ENCODE measurements at regions not wholly inside any gene's neighbourhood (a gene's known extent, or its start where the extent isn't known, plus 50 kb on each side); places are given as distances from the start of the nearest gene placed in this dataset.
A peak's percentile ranks its signal among the peaks of the same experiment; 100 is the strongest.

DNA sequence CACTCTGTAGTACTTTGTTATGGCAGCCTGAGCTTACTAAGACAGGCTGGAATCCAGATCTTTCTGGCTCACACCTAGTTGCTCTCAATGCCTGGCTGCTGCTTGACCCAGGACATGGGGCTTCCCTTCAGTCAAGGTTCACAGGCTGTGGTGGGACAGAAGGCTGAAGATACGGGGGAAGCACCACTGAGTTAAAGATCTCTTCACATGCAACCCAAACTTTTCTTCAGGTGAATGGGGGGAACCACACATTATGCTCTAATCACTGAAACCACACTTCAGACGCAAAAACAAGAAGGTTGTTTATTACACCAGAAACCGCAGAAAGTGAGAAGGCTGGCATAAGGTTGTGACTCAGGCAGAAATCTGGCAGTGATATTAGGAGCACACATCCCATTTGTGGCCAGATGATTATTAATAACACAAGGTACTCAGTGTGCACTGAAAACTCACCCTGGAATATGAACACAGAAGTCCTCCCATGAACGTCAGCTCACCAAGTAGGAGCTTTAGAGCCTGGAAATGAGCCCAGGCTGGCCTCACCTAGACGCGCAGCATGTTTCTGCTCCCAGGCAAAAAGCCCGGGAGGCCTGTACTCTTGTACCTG is 230.5 kb upstream of the CHRNA7 start:
- no peaks in the 10 kb centered on the region for H3K9me3 Mint-ChIP-seq
- ATAC-seq = no peak
- no peaks in the 10 kb centered on the region for H3K36me3 Mint-ChIP-seq
- no peak for DNase-seq (ENCODE audit: low spot score in 2 of 2)
- no peak overlapping the region for H3K27ac Mint-ChIP-seq

DNA sequence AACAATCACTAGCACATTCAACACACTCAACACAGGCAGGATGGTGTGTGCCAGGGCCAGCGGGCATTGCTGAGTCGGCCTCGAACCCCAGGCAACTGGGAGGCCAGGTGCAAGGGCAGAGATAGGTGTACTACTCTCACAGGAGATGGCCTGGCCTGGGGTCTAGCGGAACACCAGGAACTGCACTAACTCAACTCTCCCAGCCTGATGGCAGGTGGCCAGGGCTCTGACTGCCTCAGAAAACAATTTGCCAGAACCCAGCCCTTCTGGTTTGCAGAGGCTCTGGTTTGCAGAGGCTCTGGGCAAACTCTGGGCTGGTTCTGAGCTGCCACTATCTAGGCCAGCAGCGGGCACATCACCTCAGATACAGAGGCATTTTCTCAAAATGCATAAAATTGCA is 229.2 kb upstream of the CHRNA7 start:
- H3K27ac Mint-ChIP-seq = no peak overlapping the region
- no peaks in the 10 kb centered on the region for H3K9me3 Mint-ChIP-seq
- H3K36me3 Mint-ChIP-seq = no peaks in the 10 kb centered on the region
- no peak for ATAC-seq
- DNase-seq (ENCODE audit: low spot score in 2 of 2) = no peak

DNA sequence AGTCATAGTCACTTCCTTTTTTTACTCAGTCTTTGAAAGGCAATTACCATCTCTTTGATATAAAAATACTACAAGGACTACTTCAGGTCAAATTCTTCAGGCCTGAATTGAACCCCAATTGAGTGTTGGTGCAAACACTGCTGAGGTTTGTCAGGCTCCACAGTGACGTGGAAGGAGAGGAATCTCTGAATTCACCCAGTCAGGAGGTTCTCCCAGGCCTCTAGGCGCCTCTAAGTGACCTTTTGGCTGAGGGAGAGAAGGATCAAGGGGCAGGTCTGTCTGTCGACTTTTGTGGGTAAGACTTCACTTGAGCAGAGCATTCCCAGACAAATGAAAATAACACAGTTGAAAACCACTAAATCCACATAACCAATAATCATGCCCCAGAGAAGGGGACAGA is 227.6 kb upstream of the CHRNA7 start:
- no peaks in the 10 kb centered on the region for H3K36me3 Mint-ChIP-seq
- ATAC-seq (no peak), DNase-seq (ENCODE audit: low spot score in 2 of 2) (no peak)
- no peak overlapping the region for H3K27ac Mint-ChIP-seq
- H3K9me3 Mint-ChIP-seq = no peaks in the 10 kb centered on the region

DNA sequence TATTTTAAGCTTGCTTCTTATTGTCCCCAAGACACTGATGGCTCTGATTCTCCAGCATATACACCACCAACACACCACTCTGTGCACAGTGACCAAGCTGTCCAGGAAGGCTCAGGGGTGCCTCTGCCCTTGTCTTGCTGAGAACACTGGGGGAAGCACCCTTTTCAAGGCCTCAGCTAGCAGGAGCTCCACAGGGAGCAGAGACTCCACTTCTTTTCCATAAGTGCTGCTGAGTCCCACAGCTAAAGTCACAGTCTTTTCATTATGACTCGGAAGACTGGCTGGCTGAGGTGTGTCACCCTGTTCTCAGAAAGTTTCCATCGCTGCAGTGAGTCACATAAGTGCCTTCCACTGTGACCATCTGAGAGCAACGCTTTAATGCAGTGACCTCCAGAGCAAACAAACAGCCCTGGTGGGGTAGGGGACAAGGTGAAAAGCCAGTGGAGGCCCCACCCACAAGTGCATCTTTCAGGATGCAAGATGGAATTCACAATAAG is 226.9 kb upstream of the CHRNA7 start:
- no peaks in the 10 kb centered on the region for H3K36me3 Mint-ChIP-seq
- H3K27ac Mint-ChIP-seq = no peak overlapping the region
- ATAC-seq (peak; percentile 81 to 83), DNase-seq (ENCODE audit: low spot score in 2 of 2) (peak in 1 of 2 donors; percentile 6)
- H3K9me3 Mint-ChIP-seq = no peaks in the 10 kb centered on the region

DNA sequence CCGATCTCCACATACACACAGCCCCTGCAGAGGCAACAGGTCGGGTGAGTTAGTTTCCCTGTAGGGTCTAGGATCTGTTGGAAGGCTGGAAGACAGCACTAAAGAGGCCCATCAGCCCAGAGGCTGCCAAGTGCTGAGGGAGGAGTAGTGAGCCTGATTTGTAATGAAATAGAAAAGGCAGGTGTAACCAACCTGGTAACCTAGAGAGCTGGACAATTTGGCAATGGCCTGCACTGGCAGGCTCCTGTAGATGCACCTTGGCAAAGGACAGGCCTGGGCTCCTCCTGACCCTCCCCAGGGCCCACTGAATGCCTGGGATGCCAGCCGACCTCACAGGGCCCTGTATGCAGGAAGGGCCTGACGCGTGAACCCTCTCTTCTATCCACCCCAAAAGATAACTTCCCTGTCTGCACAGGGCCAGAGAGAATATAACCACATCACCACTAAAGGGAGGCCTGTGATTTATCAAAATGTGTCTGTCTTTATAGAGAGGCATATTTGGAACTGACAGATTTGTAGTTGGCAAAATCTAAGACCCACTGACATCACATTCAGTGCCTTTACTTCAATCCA is 225.1 kb upstream of the CHRNA7 start:
- no peak for DNase-seq (ENCODE audit: low spot score in 2 of 2)
- ATAC-seq = no peak
- H3K36me3 Mint-ChIP-seq = no peaks in the 10 kb centered on the region
- H3K27ac Mint-ChIP-seq = no peak overlapping the region
- no peaks in the 10 kb centered on the region for H3K9me3 Mint-ChIP-seq

DNA sequence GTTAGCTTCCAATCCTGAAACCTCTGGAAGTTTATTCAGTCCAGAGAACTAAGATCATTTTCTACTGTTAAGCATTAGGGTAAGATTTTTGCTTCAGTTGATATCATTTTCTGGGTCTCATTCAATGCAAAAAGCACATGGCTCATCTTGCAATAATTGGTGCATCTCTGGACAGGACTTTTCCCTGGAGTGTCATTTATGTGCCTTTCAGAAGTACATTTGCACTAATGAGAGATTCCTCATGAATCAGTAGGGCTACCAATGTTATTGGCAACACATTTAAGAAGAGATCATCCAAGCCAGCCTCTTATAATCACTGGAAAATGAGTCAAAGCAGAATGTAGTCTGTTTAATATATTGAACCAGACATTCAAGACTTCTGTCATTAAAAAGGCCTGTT is 224.2 kb upstream of the CHRNA7 start:
- DNase-seq (ENCODE audit: low spot score in 2 of 2) (no peak), ATAC-seq (no peak)
- Mint-ChIP-seq H3K9me3 (no peaks in the 10 kb centered on the region), H3K27ac (no peak overlapping the region), H3K36me3 (no peaks in the 10 kb centered on the region)

DNA sequence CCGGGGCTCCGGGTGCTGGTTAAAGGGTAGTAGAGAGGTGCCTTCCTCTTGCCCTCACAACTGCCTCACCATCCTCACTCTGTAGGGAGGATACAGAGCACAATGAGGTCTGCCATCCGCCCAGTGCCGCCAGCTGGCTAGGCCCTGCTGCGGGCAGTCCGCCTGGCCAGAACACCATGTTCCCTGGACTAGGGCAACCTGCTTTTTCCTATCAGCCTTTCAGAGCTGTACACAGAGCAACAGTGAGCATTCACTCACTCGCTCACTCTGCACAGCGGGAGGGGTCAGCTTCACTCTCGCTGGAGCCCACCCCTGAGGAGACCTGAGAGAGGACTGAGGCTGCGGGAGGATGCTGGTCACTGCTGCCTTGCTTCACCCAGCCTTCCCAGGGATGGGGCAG is 218.7 kb upstream of the CHRNA7 start:
- DNase-seq (ENCODE audit: low spot score in 2 of 2) (no peak), ATAC-seq (no peak)
- Mint-ChIP-seq H3K9me3 (no peaks in the 10 kb centered on the region), H3K27ac (no peak overlapping the region), H3K36me3 (no peaks in the 10 kb centered on the region)

DNA sequence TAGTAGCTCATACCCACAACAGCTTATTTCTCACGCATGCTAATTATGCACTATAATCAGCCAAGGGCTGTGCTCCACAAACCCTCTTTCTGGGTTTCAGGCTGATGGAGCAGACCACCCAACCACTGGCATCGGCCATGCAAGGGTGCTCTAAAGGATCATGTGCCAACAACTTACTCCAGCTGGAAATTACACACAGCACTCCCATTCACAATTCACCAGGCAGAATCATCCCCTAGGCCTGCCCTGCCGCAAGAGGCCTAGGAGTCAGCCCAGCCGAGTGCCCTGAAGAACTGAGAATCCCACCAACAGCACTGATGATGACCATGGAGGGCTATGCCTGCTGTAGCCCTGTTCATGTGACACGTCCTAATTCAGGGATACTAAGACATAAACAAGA is 216.2 kb upstream of the CHRNA7 start:
- no peaks in the 10 kb centered on the region for H3K36me3 Mint-ChIP-seq

DNA sequence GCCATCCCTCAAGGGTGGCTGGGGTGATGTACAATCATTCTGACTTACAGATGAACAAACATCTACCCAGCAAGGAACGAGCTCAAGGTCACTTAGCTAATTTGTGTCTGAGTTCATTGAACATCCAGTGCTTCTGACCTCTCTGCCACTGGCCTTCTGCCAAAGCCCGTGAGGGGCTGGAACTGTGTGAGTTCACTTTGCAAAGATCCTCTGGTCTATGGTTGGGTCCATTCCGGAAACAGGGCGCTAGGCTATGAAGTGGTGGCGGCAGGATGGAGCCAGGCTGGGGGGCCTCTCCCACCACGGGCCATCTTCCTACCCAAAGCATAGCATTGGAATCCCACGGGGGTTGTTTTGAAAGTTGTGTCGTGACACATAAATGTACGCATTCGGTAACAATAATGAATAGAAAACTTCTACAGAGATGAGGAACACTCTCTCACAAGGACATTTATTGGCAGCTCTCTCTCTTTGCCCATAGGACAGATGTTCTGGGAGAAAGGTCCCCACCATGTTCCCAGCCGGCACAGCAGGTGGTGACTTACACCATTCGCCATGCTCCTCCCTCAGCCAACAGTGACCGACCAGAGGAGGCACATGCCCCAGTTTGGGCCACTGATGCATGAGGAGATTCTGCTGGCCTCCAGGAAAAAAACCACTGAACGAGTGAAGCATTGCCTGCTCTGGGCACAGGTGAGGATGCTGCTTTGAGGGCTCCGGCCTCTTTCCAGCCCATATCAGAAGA is 214.7 kb upstream of the CHRNA7 start:
- Mint-ChIP-seq H3K27ac (no peak overlapping the region), H3K36me3 (no peaks in the 10 kb centered on the region), H3K9me3 (no peaks in the 10 kb centered on the region)
- no peak for DNase-seq (ENCODE audit: low spot score in 2 of 2)
- ATAC-seq = no peak

More for the DNA sequence above, 216.2 kb upstream of the CHRNA7 start:
- ATAC-seq = no peak
- no peak for DNase-seq (ENCODE audit: low spot score in 2 of 2)
- no peaks in the 10 kb centered on the region for H3K9me3 Mint-ChIP-seq
- H3K27ac Mint-ChIP-seq = no peak overlapping the region

DNA sequence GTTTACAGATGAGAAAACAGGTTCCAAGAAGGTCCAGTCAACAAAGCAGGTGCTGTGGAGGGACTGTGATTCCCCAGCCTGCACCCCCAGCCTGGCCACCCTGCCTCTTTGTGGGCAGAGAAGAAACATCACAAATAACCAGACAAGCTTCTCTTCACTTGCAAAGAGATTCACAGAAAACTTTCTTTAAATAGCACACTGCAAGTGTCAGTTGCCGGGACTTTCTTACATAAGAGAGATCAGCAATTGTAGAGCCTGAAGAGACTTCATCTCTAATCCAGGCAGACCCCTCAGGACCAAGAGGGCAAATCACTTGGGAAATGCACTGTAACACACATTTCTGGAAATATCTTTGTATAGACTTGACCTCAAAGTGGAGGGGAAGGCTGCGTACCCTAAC is 207.9 kb upstream of the CHRNA7 start:
- Mint-ChIP-seq H3K27ac (no peak overlapping the region), H3K36me3 (no peaks in the 10 kb centered on the region), H3K9me3 (no peaks in the 10 kb centered on the region)
- DNase-seq (ENCODE audit: low spot score in 2 of 2) (no peak), ATAC-seq (no peak)

DNA sequence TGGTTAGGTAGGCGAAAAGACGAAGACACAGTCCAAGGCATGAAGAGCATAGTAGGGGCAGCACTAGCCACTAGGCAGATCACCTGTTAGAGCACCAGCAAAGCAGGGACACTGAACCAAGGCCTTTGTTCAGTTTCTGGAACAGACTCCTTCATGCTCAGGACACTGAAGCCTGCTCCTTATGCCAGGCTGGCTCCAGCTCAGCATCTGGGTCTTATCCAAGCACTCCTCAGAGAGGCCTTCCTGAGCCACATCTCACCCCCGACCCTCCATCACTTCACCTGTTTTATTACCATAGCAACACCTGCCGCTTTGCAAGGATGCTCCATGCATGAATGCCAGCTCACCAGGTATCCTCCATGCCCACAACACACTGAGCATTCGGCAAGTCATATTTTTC is 206.3 kb upstream of the CHRNA7 start:
- no peak overlapping the region for H3K27ac Mint-ChIP-seq
- no peak for ATAC-seq
- H3K36me3 Mint-ChIP-seq = no peaks in the 10 kb centered on the region
- no peaks in the 10 kb centered on the region for H3K9me3 Mint-ChIP-seq
- DNase-seq (ENCODE audit: low spot score in 2 of 2) = no peak

DNA sequence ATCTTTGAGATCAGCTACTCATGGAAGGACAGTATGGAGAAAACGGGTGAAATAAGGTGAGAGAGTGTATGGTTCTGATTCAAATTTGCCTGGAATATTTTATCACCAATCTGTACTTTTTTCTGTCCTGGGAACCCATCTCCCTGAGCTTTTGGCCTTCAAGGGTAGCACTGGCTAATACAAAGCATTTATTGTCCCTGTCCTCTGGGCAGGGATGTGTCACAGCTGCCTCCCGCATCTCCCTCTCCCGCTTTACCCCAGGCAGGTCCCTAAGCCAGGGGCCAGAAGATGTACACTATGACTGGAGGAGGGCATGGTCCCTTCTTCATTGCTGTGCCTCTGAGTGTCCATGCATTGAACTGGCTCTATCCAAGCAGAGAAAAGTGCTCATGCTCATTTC is 201.7 kb upstream of the CHRNA7 start:
- no peaks in the 10 kb centered on the region for H3K9me3 Mint-ChIP-seq
- ATAC-seq (no peak), DNase-seq (ENCODE audit: low spot score in 2 of 2) (no peak)
- H3K27ac Mint-ChIP-seq = no peak overlapping the region
- H3K36me3 Mint-ChIP-seq = no peaks in the 10 kb centered on the region

DNA sequence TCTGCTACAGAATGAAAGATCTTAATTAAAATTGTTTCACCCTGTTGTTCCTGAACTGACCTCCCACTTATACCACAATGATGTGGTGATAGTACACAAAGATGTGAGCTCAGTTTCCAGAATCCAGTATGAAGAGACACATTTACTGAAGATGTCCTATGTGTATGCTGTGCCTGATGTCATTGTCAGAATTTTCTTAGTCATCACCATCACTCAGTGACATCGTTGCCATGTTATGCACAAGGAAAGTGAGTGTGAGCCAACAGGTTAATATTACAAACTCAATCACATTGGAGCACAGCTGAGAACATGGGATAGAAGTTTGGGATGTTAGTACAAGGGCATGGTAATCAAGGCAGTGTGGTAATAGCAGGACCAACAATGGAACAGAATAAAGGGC is 199.7 kb upstream of the CHRNA7 start:
- ATAC-seq = no peak
- Mint-ChIP-seq H3K27ac (no peak overlapping the region), H3K36me3 (no peaks in the 10 kb centered on the region), H3K9me3 (no peaks in the 10 kb centered on the region)
- no peak for DNase-seq (ENCODE audit: low spot score in 2 of 2)

DNA sequence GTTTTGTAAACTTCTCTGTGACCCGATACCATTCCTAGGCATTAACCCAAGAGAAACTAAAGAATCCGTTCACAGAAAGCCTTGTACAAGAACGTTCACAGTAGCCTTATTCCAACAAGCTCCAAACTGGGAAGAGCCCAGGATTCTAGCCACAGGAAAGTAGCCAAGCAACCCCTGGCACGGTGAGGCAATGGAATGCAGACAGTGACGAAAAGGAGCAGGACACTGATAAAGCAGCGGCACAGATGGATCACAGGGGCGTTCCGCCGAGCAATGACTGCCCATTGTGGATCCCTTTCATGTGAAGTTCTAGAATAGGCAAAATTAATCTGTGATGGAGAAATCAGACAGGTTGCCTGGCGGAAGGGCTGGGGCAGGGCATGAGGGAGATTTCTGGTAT is 198.7 kb upstream of the CHRNA7 start:
- Mint-ChIP-seq H3K36me3 (no peaks in the 10 kb centered on the region), H3K27ac (no peak overlapping the region), H3K9me3 (no peaks in the 10 kb centered on the region)
- no peak for ATAC-seq
- DNase-seq (ENCODE audit: low spot score in 2 of 2) = no peak

DNA sequence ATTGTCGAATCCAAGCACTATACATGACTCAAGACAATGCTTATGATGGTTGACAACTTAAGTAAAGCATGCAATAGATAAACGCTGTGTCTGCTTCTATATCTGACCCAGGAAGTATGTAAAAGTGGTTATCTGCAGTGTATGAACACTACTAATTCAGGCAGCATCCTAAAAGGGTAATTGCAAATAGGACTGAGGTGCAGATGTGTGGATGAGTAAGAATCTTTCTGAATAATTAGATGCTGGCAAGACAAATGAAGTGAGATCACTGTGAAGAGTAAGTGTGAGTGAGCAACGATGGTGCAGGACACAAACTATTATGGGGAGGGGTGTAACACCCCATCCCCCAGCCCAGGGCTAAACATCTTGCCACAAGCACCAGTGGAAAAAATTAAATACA is 195.7 kb upstream of the CHRNA7 start:
- ATAC-seq (no peak), DNase-seq (ENCODE audit: low spot score in 2 of 2) (no peak)
- no peaks in the 10 kb centered on the region for H3K36me3 Mint-ChIP-seq
- no peak overlapping the region for H3K27ac Mint-ChIP-seq
- no peaks in the 10 kb centered on the region for H3K9me3 Mint-ChIP-seq

DNA sequence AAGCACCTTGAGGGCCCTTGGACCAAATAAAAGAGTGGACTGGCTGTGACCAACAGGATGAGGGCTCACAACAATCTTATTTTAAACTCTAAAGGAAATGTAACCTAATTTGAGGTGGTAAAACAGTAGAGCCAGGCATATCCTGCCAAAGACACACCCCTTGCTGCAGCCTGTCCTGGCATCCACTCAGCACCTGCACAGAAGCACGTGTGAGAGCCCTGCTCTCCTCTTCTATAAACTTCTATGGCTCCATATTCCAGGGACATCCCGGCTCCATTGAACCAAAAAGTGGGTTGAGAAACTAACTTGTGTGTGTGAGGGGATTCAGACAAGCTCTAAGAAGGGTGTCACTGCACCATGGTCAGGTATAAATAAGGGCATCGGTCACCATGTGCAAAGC is 190.9 kb upstream of the CHRNA7 start:
- Mint-ChIP-seq H3K9me3 (no peaks in the 10 kb centered on the region), H3K36me3 (no peaks in the 10 kb centered on the region), H3K27ac (no peak overlapping the region)
- no peak for DNase-seq (ENCODE audit: low spot score in 2 of 2)
- ATAC-seq = no peak

DNA sequence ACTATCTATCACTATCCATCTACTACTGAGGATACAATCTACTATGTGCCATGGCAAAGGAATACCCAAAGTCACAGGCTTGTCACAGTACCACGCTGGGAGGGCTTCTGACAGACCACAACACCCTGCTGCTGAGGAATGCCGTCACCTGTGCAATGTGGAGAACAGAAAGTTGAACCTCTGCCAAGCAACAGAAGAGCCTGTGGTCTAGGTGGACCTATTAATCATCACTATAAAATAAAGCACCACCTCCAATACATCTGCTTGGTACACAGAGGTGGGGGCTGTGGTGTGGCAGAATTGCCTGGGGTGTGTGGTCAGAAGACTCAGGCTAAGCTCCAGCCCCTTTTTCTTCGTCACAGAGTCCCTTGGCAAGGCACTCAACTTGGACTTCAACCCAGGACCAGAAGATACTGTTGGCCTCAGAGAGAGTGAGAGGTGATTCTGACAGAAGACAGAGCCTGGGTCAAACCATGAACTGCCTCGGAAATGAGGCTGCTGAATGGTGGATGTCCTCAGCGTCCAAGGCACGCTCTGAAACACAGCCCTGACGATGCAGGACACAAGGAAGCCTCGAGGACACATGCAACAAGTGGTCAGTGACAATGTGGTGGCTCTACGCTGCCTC is 189.4 kb upstream of the CHRNA7 start:
- Mint-ChIP-seq H3K27ac (no peak overlapping the region), H3K36me3 (no peaks in the 10 kb centered on the region), H3K9me3 (no peaks in the 10 kb centered on the region)
- DNase-seq (ENCODE audit: low spot score in 2 of 2) = no peak
- no peak for ATAC-seq

Measured in activated naive CD4-positive, alpha-beta T cell treated with anti-CD3 and anti-CD28 coated beads, Interleukin-2, amount 50 U/mL, for 72 hours (primary cell).